Neural progenitor cell (in vitro differentiated cells): ENCODE measurements at regions not wholly inside any gene's neighbourhood (a gene's known extent, or its start where the extent isn't known, plus 50 kb on each side); places are given as distances from the start of the nearest gene placed in this dataset.

ENCODE experiments used
- EZH2 ChIP-seq: fragments of 200-600 bp; sonication (generic); IDR thresholded peaks from 2 replicates; pipeline ENCODE4 v1.6.1; 2017; ENCODE audit warnings: antibody characterized with exemption, mild to moderate bottlenecking, moderate library complexity
- TF ChIP-seq, protein P1 (sequence below): fragments of 200-600 bp; sonication (generic); IDR thresholded peaks from 2 replicates; pipeline ENCODE4 v1.5.1; 2017; ENCODE audit warnings: antibody characterized with exemption, mild to moderate bottlenecking

DNA sequence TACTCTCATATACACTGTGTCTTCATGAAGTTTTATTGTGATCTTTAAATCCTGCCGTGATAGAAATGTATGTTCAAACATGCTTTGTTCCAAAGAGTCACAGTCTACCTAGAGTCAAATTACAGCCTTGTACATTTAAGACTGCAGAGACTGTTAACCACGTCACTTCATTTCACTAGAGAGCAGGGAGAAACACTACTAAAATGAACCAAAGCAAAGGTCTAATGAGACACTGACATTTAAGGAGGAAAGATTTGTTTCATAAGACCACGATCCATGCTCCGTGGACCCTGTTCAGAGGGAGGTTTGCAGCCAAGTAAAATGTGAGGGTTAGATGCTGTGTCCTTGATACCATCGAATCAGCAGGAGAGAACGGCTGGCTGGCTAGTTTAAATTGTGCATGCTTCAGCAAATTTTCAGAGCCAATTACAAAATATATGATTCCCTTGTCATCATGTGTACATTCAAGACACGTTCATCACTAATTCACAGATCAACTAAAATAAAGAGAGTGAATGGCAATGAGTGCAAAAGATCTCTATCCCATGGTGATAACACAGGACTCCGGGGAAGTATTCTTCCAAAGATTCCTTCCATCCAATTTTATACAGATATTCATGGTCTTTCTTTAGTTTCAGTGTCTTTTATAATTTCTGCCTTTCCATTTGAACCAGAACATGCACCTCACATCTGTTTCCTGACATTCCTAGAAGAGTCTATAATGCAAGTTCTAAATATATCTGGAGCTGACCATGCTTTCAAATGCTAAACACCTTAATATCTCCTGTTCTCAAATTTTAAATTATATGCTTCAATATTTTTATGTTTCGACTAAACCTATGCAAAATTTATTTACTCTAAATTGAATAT is 960.9 kb upstream of the FAT3 start:
- TF ChIP-seq, protein P1, sequence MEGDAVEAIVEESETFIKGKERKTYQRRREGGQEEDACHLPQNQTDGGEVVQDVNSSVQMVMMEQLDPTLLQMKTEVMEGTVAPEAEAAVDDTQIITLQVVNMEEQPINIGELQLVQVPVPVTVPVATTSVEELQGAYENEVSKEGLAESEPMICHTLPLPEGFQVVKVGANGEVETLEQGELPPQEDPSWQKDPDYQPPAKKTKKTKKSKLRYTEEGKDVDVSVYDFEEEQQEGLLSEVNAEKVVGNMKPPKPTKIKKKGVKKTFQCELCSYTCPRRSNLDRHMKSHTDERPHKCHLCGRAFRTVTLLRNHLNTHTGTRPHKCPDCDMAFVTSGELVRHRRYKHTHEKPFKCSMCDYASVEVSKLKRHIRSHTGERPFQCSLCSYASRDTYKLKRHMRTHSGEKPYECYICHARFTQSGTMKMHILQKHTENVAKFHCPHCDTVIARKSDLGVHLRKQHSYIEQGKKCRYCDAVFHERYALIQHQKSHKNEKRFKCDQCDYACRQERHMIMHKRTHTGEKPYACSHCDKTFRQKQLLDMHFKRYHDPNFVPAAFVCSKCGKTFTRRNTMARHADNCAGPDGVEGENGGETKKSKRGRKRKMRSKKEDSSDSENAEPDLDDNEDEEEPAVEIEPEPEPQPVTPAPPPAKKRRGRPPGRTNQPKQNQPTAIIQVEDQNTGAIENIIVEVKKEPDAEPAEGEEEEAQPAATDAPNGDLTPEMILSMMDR, result no peak
- no peak for TF ChIP-seq EZH2
